ENCODE measurements at regions not wholly inside any gene's neighbourhood (a gene's known extent, or its start where the extent isn't known, plus 50 kb on each side); places are given as distances from the start of the nearest gene placed in this dataset.

DNA sequence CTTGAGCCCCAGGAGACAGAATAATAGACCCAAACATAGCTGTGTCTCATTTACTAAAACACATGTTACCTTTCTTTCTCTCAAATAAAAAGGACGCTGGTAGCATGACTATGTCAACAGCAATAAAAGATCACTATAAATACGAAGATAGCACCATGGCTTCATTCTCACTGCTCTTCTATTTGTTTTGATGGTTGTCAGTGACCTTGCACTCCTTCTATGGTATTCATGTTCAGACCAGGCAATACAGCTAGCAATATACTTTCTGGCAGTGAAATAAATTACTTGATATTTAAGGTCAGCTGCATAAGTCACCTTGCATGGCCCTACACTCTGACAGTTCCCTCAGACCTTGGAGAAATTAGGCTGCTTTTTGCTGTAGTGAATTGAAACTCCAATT is 263.2 kb upstream of the CDH7 start:
- intact Hi-C loops (cut with DNase I): no loop called here
- Histone ChIP-seq H3K9me3 (peaks cover 0 to 8% (median 0%) of the 10 kb centered on the region in 11 donors), H3K36me3 (no peaks in the 10 kb centered on the region), H3K27ac (no peak overlapping the region), H3K27me3 (peaks cover 0 to 3% (median 0%) of the 10 kb centered on the region in 7 donors), H3K4me1 (no peaks in the 10 kb centered on the region), H3K4me3 (no peak overlapping the region)
- ATAC-seq (no peak), DNase-seq (no peak)
- 29 to 68% methylated on average over 2 of the region's 2 CpGs for WGBS, 2 donors
- TF ChIP-seq, protein P1, sequence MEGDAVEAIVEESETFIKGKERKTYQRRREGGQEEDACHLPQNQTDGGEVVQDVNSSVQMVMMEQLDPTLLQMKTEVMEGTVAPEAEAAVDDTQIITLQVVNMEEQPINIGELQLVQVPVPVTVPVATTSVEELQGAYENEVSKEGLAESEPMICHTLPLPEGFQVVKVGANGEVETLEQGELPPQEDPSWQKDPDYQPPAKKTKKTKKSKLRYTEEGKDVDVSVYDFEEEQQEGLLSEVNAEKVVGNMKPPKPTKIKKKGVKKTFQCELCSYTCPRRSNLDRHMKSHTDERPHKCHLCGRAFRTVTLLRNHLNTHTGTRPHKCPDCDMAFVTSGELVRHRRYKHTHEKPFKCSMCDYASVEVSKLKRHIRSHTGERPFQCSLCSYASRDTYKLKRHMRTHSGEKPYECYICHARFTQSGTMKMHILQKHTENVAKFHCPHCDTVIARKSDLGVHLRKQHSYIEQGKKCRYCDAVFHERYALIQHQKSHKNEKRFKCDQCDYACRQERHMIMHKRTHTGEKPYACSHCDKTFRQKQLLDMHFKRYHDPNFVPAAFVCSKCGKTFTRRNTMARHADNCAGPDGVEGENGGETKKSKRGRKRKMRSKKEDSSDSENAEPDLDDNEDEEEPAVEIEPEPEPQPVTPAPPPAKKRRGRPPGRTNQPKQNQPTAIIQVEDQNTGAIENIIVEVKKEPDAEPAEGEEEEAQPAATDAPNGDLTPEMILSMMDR (IDR thresholded peaks at IDR 0.05): no peak

DNA sequence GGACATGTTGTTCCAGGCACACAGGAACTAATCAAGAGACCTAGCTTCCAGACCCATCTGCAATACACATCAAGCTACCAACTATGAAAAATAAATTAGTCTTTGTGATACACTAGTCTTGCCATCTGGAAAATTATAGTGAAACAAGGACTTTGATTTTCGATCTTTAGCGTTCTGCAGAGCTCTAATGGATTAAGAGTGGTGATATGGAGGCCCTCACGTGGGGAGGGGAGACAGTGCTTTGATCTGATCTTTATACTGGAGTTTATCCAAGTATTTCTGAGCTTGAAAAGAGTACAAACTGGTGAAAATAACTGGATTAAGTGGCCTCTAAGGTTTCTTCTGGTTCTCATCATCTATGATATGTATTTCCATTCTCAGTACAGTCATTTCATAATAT is 273.4 kb upstream of the CDH7 start:
- H3K4me1 ChIP-seq: no peaks in the 10 kb centered on the region
- no peaks in the 10 kb centered on the region for H3K36me3 ChIP-seq
- DNase-seq: no peak
- intact Hi-C loops (cut with DNase I): no loop called here
- no peak for ATAC-seq
- peaks cover 0 to 9% (median 0%) of the 10 kb centered on the region in 11 donors for H3K9me3 ChIP-seq
- 62 to 75% methylated on average over 3 of the region's 3 CpGs for WGBS, 2 donors
- H3K27ac ChIP-seq: no peak overlapping the region
- no peaks in the 10 kb centered on the region for H3K27me3 ChIP-seq
- TF ChIP-seq, protein P1 (IDR thresholded peaks at IDR 0.05): no peak
- no peak overlapping the region for H3K4me3 ChIP-seq

DNA sequence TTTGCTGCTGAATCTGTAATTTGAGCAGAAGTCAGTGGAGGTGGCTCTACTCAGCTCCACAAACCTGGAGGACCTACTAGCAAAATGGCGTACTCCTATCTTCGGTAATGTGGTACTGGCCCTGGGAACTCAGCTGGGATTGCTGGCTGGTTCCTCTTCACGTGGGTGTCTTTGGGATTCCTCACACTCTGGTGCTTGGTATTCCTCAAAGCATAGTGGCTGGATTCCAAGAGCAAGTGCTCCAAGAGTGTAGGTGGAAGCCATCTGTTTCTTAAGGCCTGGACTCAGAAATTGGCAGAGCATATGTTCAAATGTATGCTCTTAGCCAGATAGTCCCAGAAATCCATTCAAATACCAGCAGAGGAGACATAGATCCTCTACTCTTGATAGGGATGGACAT is 281.9 kb upstream of the CDH7 start:
- H3K4me3 ChIP-seq: no peak overlapping the region
- no peaks in the 10 kb centered on the region for H3K4me1 ChIP-seq
- no peaks in the 10 kb centered on the region for H3K27me3 ChIP-seq
- WGBS, 2 donors: 68 to 73% methylated on average over 3 of the region's 3 CpGs
- DNase-seq: no peak
- H3K36me3 ChIP-seq: no peaks in the 10 kb centered on the region
- H3K27ac ChIP-seq: no peak overlapping the region
- no peaks in the 10 kb centered on the region for H3K9me3 ChIP-seq
- no peak for ATAC-seq
- intact Hi-C loops (cut with DNase I): no loop called here
- TF ChIP-seq, protein P1 (IDR thresholded peaks at IDR 0.05): no peak

DNA sequence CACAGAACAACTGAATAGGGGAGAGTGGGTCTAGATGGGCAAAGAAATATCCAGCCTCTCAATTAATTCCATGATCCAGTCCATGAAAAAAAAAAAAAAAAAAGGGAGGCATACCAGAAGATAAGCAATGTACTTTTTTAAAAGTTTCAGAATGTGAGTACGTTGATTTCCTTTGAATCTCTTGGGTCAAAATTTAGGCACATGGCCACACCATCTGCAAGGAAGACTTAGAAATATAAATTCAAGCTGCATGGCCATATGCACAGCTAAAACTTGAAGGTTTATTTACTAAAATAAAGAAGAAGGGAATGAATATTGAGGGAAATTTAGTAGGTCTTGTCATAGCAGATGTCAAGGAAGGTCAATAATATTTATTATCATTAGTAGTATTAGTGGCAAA is 286.5 kb upstream of the CDH7 start:
- ATAC-seq: no peak
- DNase-seq: no peak
- TF ChIP-seq, protein P1 (IDR thresholded peaks at IDR 0.05): no peak
- intact Hi-C loops (cut with DNase I): no loop called here
- no peak overlapping the region for H3K4me3 ChIP-seq
- no peaks in the 10 kb centered on the region for H3K36me3 ChIP-seq
- H3K27me3 ChIP-seq: no peaks in the 10 kb centered on the region
- no peak overlapping the region for H3K27ac ChIP-seq
- WGBS, 2 donors: 48 to 59% methylated on average over 1 of the region's 1 CpG
- no peaks in the 10 kb centered on the region for H3K4me1 ChIP-seq
- no peaks in the 10 kb centered on the region for H3K9me3 ChIP-seq

DNA sequence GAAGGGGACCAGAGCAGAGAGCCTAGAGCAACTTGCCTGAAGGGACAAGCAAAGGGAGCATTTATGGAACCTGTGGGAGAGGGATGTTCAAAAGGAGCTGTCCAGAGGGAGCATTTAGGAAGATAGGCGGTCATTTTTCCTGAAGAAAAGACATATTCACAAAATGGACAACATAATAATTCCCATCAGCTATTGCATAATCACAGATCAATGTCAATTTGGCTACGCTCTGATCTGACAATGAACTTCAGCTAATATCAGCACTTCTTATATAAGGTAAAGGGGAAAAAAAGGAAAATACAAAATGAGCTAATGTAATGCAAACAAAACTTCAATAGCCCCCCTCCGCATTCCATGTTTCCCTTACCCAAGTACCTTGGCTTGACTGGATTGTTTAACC is 291.1 kb upstream of the CDH7 start:
- intact Hi-C loops (cut with DNase I): no loop called here
- Histone ChIP-seq H3K36me3 (no peaks in the 10 kb centered on the region), H3K27me3 (no peaks in the 10 kb centered on the region), H3K27ac (no peak overlapping the region), H3K9me3 (no peaks in the 10 kb centered on the region), H3K4me3 (no peak overlapping the region), H3K4me1 (no peaks in the 10 kb centered on the region)
- TF ChIP-seq, protein P1 (IDR thresholded peaks at IDR 0.05): no peak
- ATAC-seq (no peak), DNase-seq (no peak)
- 79 to 87% methylated on average over 3 of the region's 3 CpGs for WGBS, 2 donors

All from heart right ventricle (tissue), 16 donors.